HG03432 (cell line): ENCODE measurements at regions not wholly inside any gene's neighbourhood (a gene's known extent, or its start where the extent isn't known, plus 50 kb on each side); places are given as distances from the start of the nearest gene placed in this dataset.

Experiments used
- ATAC-seq: cut with Tn5 transposase; IDR thresholded peaks from one replicate; pipeline ENCODE4 v1.9.1; 2021; ENCODE audit warnings: mild to moderate bottlenecking, moderate library complexity; ENCODE audit not compliant: unreplicated experiment

- ATAC-seq = no peak
These were observed 147.9 kb upstream of the STXBP6 start for GRCh38 chr14:25197885-25198284.

GRCh38 chr14:25180221-25180620, 130.3 kb upstream of the STXBP6 start:
- no peak for ATAC-seq

- no peak for ATAC-seq
These were observed 128.3 kb upstream of the STXBP6 start for GRCh38 chr14:25178255-25178654.

GRCh38 chr14:25150934-25151790, 101.2 kb upstream of the STXBP6 start:
- no peak for ATAC-seq

- ATAC-seq = no peak
These were observed 100.5 kb upstream of the STXBP6 start for GRCh38 chr14:25150401-25150800.

- no peak for ATAC-seq
These were observed 90.5 kb upstream of the STXBP6 start for GRCh38 chr14:25140411-25140810.

- no peak for ATAC-seq
These were observed 86.9 kb upstream of the STXBP6 start for GRCh38 chr14:25136811-25137210.

- ATAC-seq = no peak
These were observed 84.2 kb upstream of the STXBP6 start for GRCh38 chr14:25134184-25134583.

GRCh38 chr14:25132732-25133422, 82.9 kb upstream of the STXBP6 start:
- peak; percentile 92 for ATAC-seq

GRCh38 chr14:25132094-25132493, 82.1 kb upstream of the STXBP6 start:
- no peak for ATAC-seq

GRCh38 chr14:25122843-25123242, 72.9 kb upstream of the STXBP6 start:
- peak; percentile 45 for ATAC-seq

- ATAC-seq = no peak
These were observed 72.3 kb upstream of the STXBP6 start for GRCh38 chr14:25122211-25122610.

GRCh38 chr14:25121337-25122129, 71.6 kb upstream of the STXBP6 start:
- no peak for ATAC-seq

- ATAC-seq = no peak
These were observed 70.3 kb upstream of the STXBP6 start for GRCh38 chr14:25120261-25120660.

- no peak for ATAC-seq
These were observed 68.7 kb upstream of the STXBP6 start for GRCh38 chr14:25118671-25119070.

- ATAC-seq = no peak
These were observed 67.4 kb upstream of the STXBP6 start for GRCh38 chr14:25117342-25117741.

GRCh38 chr14:25116607-25117006, 66.7 kb upstream of the STXBP6 start:
- ATAC-seq = no peak

- no peak for ATAC-seq
These were observed 63.4 kb upstream of the STXBP6 start for GRCh38 chr14:25113394-25113793.

GRCh38 chr14:25111061-25111601, 61.2 kb upstream of the STXBP6 start:
- no peak for ATAC-seq

GRCh38 chr14:25110106-25110505, 60.2 kb upstream of the STXBP6 start:
- ATAC-seq = no peak

GRCh38 chr14:25108959-25109358, 59.0 kb upstream of the STXBP6 start:
- no peak for ATAC-seq
